Sigmoid colon (tissue), 4 donors: ENCODE measurements at regions not wholly inside any gene's neighbourhood (a gene's known extent, or its start where the extent isn't known, plus 50 kb on each side); places are given as distances from the start of the nearest gene placed in this dataset.

Experiments used
- CTCF ChIP-seq, 4 experiments: fragments of 450-650 bp in 3 of 4; fragments of 200-600 bp in 1 of 4; IDR thresholded peaks; one replicate each; pipeline ENCODE4 v1.5.1; 2016 to 2019; ENCODE audit warnings: antibody characterized with exemption in 4 of 4, mild to moderate bottlenecking in 3 of 4, moderate library complexity in 2 of 4
- POLR2A ChIP-seq, 2 donors: fragments of 450-650 bp; IDR thresholded peaks; one replicate each; pipeline ENCODE4 v1.6.1; 2016; ENCODE audit warnings: antibody characterized with exemption in 2 of 2, mild to moderate bottlenecking in 2 of 2, moderate library complexity in 2 of 2
- POLR2AphosphoS5 ChIP-seq, 4 donors: sonication (generic); formaldehyde crosslinking; IDR thresholded peaks; one replicate each; pipeline ENCODE4 v1.6.1; 2017; ENCODE audit warnings: antibody characterized with exemption in 4 of 4

GRCh38 chr6:90893400-90893799, 306.5 kb upstream of the MAP3K7 start:
- TF ChIP-seq CTCF (IDR thresholded peaks at IDR 0.05): no peak
- TF ChIP-seq POLR2A (IDR thresholded peaks at IDR 0.05): no peak
- no peak for TF ChIP-seq POLR2AphosphoS5 (IDR thresholded peaks at IDR 0.05)
